NCI-H460 (cell line): ENCODE measurements at regions not wholly inside any gene's neighbourhood (a gene's known extent, or its start where the extent isn't known, plus 50 kb on each side); places are given as distances from the start of the nearest gene placed in this dataset.
"Not testable (repeated sequence)": the region's sequence is repeated elsewhere in the genome, so short reads cannot be mapped to it uniquely, and the experiment has no call there.

Experiments
- DNase-seq: peaks from one replicate; pipeline ENCODE4 v3.0.0-alpha.2; 2016; ENCODE audit warnings: low read depth; ENCODE audit errors: extremely low read depth

- not testable (repeated sequence) for DNase-seq
Measured at GRCh38 chr5:124890442-124890841, 144.0 kb upstream of the ZNF608 start.

GRCh38 chr5:124891179-124891578 is 144.7 kb upstream of the ZNF608 start:
- no peak for DNase-seq

GRCh38 chr5:124892185-124892848 is 145.9 kb upstream of the ZNF608 start:
- DNase-seq, result no peak

- no peak for DNase-seq
Measured at GRCh38 chr5:124894541-124894940, 148.1 kb upstream of the ZNF608 start.

GRCh38 chr5:124895236-124895635 is 148.8 kb upstream of the ZNF608 start:
- DNase-seq, result no peak

GRCh38 chr5:124901081-124901480 is 154.6 kb upstream of the ZNF608 start:
- no peak for DNase-seq

- no peak for DNase-seq
Measured at GRCh38 chr5:124902097-124902821, 155.8 kb upstream of the ZNF608 start.

- no peak for DNase-seq
Measured at GRCh38 chr5:124905256-124906130, 159.1 kb upstream of the ZNF608 start.

- DNase-seq, result no peak
Measured at GRCh38 chr5:124906339-124907097, 160.1 kb upstream of the ZNF608 start.

- no peak for DNase-seq
Measured at GRCh38 chr5:124907098-124907644, 160.7 kb upstream of the ZNF608 start.

- DNase-seq, result no peak
Measured at GRCh38 chr5:124908581-124909451, 162.4 kb upstream of the ZNF608 start.

- DNase-seq, result no peak
Measured at GRCh38 chr5:124909734-124910133, 163.3 kb upstream of the ZNF608 start.

GRCh38 chr5:124910354-124911016 is 164.0 kb upstream of the ZNF608 start:
- no peak for DNase-seq

GRCh38 chr5:124912638-124913328 is 166.3 kb upstream of the ZNF608 start:
- DNase-seq, result no peak

- no peak for DNase-seq
Measured at GRCh38 chr5:124913329-124913653, 166.9 kb upstream of the ZNF608 start.

GRCh38 chr5:124916313-124916712 is 169.9 kb upstream of the ZNF608 start:
- not testable (repeated sequence) for DNase-seq

- DNase-seq, result no peak
Measured at GRCh38 chr5:124918618-124919017, 172.2 kb upstream of the ZNF608 start.

- no peak for DNase-seq
Measured at GRCh38 chr5:124919076-124919475, 172.6 kb upstream of the ZNF608 start.
